Type B pancreatic cell (in vitro differentiated cells): ENCODE measurements at regions not wholly inside any gene's neighbourhood (a gene's known extent, or its start where the extent isn't known, plus 50 kb on each side); places are given as distances from the start of the nearest gene placed in this dataset.

ENCODE experiments used
- DNase-seq: peaks from one replicate; pipeline ENCODE4 v3.0.0; 2021; ENCODE audit warnings: mixed read lengths; ENCODE audit not compliant: unreplicated experiment; ENCODE audit errors: extremely low spot score
- H3K27ac Mint-ChIP-seq: 2 replicates; pipeline ENCODE4 v1.8.0; 2021; ENCODE audit warnings: mild to moderate bottlenecking, mixed read lengths
- H3K27me3 Mint-ChIP-seq: 2 replicates; pipeline ENCODE4 v1.8.0; 2021; ENCODE audit warnings: mixed read lengths
- H3K36me3 Mint-ChIP-seq: 2 replicates; pipeline ENCODE4 v1.8.0; 2021; ENCODE audit warnings: mixed read lengths
- H3K4me1 Mint-ChIP-seq: one replicate; pipeline ENCODE4 v1.8.0; 2021; ENCODE audit warnings: mixed read lengths; ENCODE audit not compliant: unreplicated experiment
- H3K4me3 Mint-ChIP-seq: 2 replicates; pipeline ENCODE4 v1.8.0; 2021; ENCODE audit warnings: mild to moderate bottlenecking, mixed read lengths
- H3K9me3 Mint-ChIP-seq: 2 replicates; pipeline ENCODE4 v1.8.0; 2021; ENCODE audit warnings: mixed read lengths
- TF ChIP-seq, protein P1 (sequence below): fragments of 200-600 bp; sonication (generic); conservative IDR thresholded peaks from 2 replicates; pipeline ENCODE4 v1.5.0; 2021; ENCODE audit warnings: antibody characterized with exemption, mild to moderate bottlenecking

DNA sequence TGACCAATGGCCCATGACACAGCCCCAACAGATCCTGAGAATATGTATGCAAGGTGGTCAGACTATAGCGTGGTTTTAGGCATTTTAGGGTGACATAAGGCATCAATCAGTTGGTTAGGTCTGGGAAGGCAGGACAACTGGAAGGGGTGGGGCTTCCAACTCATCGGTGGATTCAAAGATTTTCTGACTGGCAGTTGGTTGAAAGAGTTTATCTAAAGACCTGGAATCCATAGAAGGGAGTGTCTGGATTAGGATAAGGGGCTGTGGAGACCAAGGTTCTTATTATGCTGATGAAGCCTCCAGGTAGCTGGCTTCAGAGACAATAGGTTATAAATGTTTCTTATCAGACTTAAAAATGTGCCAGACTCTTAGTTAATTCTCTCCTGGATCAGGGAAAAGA, 60.3 kb upstream of the CFAP46 start:
- H3K9me3 Mint-ChIP-seq = no peaks in the 10 kb centered on the region
- H3K4me3 Mint-ChIP-seq = no peak overlapping the region
- H3K27me3 Mint-ChIP-seq = no peaks in the 10 kb centered on the region
- H3K27ac Mint-ChIP-seq = peak overlapping the region; percentile 3
- peaks cover 8% of the 10 kb centered on the region for H3K4me1 Mint-ChIP-seq
- TF ChIP-seq, protein P1, sequence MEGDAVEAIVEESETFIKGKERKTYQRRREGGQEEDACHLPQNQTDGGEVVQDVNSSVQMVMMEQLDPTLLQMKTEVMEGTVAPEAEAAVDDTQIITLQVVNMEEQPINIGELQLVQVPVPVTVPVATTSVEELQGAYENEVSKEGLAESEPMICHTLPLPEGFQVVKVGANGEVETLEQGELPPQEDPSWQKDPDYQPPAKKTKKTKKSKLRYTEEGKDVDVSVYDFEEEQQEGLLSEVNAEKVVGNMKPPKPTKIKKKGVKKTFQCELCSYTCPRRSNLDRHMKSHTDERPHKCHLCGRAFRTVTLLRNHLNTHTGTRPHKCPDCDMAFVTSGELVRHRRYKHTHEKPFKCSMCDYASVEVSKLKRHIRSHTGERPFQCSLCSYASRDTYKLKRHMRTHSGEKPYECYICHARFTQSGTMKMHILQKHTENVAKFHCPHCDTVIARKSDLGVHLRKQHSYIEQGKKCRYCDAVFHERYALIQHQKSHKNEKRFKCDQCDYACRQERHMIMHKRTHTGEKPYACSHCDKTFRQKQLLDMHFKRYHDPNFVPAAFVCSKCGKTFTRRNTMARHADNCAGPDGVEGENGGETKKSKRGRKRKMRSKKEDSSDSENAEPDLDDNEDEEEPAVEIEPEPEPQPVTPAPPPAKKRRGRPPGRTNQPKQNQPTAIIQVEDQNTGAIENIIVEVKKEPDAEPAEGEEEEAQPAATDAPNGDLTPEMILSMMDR = no peak
- no peaks in the 10 kb centered on the region for H3K36me3 Mint-ChIP-seq
- DNase-seq = no peak

DNA sequence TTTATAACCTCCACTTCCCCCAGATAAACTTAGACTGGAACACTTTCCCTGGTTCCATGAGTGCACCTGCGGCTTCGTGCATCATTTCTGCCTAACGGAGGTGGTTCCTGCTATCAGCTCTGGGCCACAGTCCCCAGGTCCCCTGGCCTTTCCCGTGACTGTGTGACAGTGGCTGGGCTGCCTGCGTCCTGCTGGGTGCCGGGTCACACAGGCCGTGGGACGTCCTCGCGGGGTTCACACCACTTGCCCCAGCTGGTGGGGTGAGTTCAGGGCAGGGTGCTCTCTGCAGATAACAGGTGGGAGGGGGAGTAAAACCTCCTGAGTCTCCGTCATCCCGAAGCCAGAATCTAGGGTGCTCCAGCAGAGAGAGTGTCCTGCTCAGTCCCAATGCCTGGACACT, 58.7 kb upstream of the CFAP46 start:
- Mint-ChIP-seq H3K9me3 (no peaks in the 10 kb centered on the region), H3K27me3 (peaks cover 4% of the 10 kb centered on the region), H3K36me3 (no peaks in the 10 kb centered on the region), H3K4me3 (no peak overlapping the region), H3K27ac (no peak overlapping the region), H3K4me1 (peaks cover 12% of the 10 kb centered on the region)
- TF ChIP-seq, protein P1 = no peak
- no peak for DNase-seq

DNA sequence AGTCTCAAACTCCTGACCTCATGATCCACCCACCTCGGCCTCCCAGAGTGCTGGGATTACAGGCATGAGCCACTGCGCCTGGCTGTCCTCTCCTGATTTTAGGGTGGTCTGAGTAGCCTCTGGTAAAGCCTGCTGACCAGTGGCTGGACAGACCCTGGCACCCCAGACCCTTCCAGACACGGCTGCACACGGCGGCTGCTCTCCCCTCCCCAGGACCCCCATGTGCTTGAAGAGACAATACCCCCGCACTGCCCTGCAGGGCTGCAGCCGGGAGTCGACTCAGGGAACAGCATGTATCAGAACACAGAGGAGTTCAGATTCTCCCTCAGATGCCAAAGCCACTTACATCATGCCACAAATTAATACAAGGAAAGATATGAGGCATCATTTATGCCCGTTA, 58.3 kb upstream of the CFAP46 start:
- Mint-ChIP-seq H3K27ac (no peak overlapping the region), H3K9me3 (no peaks in the 10 kb centered on the region), H3K4me1 (peaks cover 12% of the 10 kb centered on the region), H3K4me3 (no peak overlapping the region), H3K27me3 (peaks cover 4% of the 10 kb centered on the region), H3K36me3 (no peaks in the 10 kb centered on the region)
- TF ChIP-seq, protein P1 = no peak
- DNase-seq = no peak

DNA sequence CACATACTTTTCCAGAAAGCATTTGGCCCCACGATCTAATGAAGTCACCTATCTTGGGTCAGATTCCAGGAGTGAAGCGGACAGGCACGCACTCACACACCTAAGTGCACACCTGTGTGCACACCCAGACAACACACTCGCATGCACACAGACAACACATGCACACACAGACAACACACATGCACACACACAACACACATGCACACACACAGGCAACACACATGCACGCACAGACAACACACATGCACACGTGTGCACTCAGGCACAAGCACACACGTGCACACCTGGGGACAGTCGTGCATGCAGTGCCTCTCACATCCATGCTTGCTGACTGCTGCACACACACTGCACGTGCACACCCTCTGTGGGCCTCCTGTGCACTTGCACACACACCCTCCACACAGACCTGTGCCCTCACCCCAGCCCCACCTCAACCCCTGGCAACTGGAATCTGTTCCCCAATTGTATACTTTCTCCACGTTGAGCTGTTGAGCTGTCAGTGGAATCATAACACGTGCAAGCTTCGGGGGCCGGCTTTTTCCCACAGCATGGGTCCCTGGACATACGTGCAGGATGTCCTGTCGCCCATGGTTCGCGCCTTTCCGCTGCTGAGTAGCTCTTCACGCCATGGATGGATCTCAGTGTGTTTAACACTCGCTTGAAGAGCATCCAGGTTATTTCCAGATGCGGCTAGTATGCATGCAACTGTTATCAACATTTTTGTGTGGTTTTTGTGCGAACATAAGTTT, 55.3 kb upstream of the CFAP46 start:
- Mint-ChIP-seq H3K9me3 (no peaks in the 10 kb centered on the region), H3K36me3 (no peaks in the 10 kb centered on the region), H3K4me1 (peaks cover 11% of the 10 kb centered on the region), H3K4me3 (no peak overlapping the region), H3K27me3 (peaks cover 8% of the 10 kb centered on the region), H3K27ac (no peak overlapping the region)
- TF ChIP-seq, protein P1 = no peak
- no peak for DNase-seq

DNA sequence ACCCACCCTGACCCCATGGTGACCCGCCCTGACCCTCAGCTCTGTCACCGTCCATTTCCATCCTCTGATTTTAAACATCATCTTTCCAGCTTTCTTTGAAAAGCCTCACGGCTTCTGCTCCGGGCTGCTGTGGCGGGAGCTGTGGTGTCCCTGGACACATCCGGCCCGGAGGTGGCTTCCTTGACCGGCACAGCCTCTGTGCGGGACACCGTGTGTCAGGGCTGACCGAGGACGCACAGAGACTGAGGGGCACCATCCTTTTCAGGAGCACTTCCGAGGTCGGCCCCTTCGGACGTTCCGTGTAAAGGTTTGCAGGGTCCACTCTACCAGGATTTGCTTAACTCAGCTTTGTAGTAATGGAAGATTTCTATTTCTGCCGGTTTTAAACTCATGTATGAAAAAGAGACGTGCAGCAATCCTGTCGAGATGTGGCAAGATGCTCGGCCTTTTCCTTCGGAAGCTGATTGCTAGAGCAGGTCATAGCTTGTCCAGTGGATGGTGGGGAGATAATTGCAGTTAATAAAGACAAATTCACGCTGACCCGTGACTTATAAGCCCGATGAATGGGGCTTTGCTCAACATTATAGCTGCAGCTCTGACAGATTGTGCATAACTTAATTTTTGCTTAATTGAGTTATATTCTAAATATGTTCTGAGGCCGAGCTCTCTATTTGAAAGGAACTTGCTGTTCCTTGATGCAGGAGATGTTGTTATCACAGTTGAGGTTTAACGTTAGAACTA, 54.4 kb upstream of the CFAP46 start:
- no peak overlapping the region for H3K4me3 Mint-ChIP-seq
- no peak for DNase-seq
- H3K36me3 Mint-ChIP-seq = no peaks in the 10 kb centered on the region
- H3K27me3 Mint-ChIP-seq = peaks cover 8% of the 10 kb centered on the region
- no peak overlapping the region for H3K27ac Mint-ChIP-seq
- no peaks in the 10 kb centered on the region for H3K9me3 Mint-ChIP-seq
- peaks cover 8% of the 10 kb centered on the region for H3K4me1 Mint-ChIP-seq
- TF ChIP-seq, protein P1 = no peak
